Gastrocnemius medialis (tissue), 4 donors: ENCODE measurements at regions not wholly inside any gene's neighbourhood (a gene's known extent, or its start where the extent isn't known, plus 50 kb on each side); places are given as distances from the start of the nearest gene placed in this dataset.

Source experiments
- POLR2A ChIP-seq, 2 donors: fragments of 450-650 bp; IDR thresholded peaks; one replicate each; pipeline ENCODE4 v1.6.1; 2017; ENCODE audit warnings: antibody characterized with exemption in 2 of 2, mild to moderate bottlenecking in 2 of 2, moderate library complexity in 2 of 2
- TF ChIP-seq, protein P1 (sequence below), 5 experiments: fragments of 450-650 bp in 3 of 5; fragments of 200-600 bp in 2 of 5; sonication (generic) in 2 of 5; IDR thresholded peaks in 4 of 5; conservative IDR thresholded peaks in 1 of 5; 1 replicate in 4 of 5; 2 replicates in 1 of 5; pipeline ENCODE4 v1.5.1; 2016 to 2019; ENCODE audit warnings: antibody characterized with exemption in 5 of 5, mild to moderate bottlenecking in 3 of 5, moderate library complexity in 3 of 5

DNA sequence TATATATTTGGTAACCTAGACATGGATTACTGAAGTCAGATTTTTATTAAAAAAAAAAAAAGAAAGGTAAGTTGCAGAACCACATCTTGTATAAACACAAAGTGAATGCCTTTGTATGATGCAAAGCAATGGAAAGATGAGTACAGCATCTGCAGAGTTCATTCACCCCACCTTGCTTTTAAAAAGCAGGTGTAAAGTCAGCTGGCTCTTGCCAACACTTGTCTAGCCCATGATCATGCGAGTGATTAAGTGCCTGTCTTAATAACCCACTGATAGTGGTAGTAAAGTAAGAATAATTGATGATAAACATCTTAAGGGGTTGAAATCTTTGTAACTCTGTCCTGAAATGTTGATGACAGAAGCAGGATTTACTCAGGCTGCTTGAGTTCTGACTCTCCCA lies 710.4 kb downstream of the EFNB2 start:
- TF ChIP-seq, protein P1, sequence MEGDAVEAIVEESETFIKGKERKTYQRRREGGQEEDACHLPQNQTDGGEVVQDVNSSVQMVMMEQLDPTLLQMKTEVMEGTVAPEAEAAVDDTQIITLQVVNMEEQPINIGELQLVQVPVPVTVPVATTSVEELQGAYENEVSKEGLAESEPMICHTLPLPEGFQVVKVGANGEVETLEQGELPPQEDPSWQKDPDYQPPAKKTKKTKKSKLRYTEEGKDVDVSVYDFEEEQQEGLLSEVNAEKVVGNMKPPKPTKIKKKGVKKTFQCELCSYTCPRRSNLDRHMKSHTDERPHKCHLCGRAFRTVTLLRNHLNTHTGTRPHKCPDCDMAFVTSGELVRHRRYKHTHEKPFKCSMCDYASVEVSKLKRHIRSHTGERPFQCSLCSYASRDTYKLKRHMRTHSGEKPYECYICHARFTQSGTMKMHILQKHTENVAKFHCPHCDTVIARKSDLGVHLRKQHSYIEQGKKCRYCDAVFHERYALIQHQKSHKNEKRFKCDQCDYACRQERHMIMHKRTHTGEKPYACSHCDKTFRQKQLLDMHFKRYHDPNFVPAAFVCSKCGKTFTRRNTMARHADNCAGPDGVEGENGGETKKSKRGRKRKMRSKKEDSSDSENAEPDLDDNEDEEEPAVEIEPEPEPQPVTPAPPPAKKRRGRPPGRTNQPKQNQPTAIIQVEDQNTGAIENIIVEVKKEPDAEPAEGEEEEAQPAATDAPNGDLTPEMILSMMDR (IDR thresholded peaks at IDR 0.05 in 4 of 5, conservative IDR thresholded peaks at IDR 0.05 in 1 of 5) = no peak
- no peak for TF ChIP-seq POLR2A (IDR thresholded peaks at IDR 0.05)
